Naive B cell (primary cell): ENCODE measurements at regions not wholly inside any gene's neighbourhood (a gene's known extent, or its start where the extent isn't known, plus 50 kb on each side); places are given as distances from the start of the nearest gene placed in this dataset.

ENCODE experiments used
- ATAC-seq, 2 donors: fragments of 150-1000 bp; cut with Tn5 transposase; 2 replicates each; pipeline ENCODE4 v1.10.0; 2021; ENCODE audit warnings: low read depth in 2 of 2, mild to moderate bottlenecking in 2 of 2, moderate library complexity in 2 of 2
- DNase-seq: peaks from one replicate; pipeline ENCODE4 v3.0.0; 2022
- H3K27ac Mint-ChIP-seq, 6 donors: one replicate each; pipeline ENCODE4 v1.8.0; 2020 to 2022; ENCODE audit warnings: mild to moderate bottlenecking in 6 of 6, mixed read lengths in 6 of 6, moderate library complexity in 5 of 6, inconsistent platforms in 2 of 6
- H3K27me3 Mint-ChIP-seq, 3 donors: one replicate each; pipeline ENCODE4 v1.8.0; 2021 to 2022; ENCODE audit warnings: mixed read lengths in 3 of 3, mild to moderate bottlenecking in 1 of 3
- H3K36me3 Mint-ChIP-seq, 2 donors: one replicate each; pipeline ENCODE4 v1.8.0; 2020 to 2022; ENCODE audit warnings: mixed read lengths in 2 of 2, inconsistent platforms in 1 of 2, mild to moderate bottlenecking in 1 of 2
- H3K4me1 Mint-ChIP-seq, 3 donors: one replicate each; pipeline ENCODE4 v1.8.0; 2020 to 2022; ENCODE audit warnings: mixed read lengths in 3 of 3, inconsistent platforms in 1 of 3, mild to moderate bottlenecking in 1 of 3, moderate library complexity in 1 of 3
- H3K4me3 Mint-ChIP-seq, 8 donors: one replicate each; pipeline ENCODE4 v1.8.0; 2020 to 2022; ENCODE audit warnings: mild to moderate bottlenecking in 8 of 8, mixed read lengths in 8 of 8, moderate library complexity in 8 of 8, inconsistent platforms in 2 of 8
- H3K9me3 Mint-ChIP-seq, 7 donors: one replicate each; pipeline ENCODE4 v1.8.0; 2020 to 2022; ENCODE audit warnings: mixed read lengths in 7 of 7, mild to moderate bottlenecking in 5 of 7, inconsistent platforms in 2 of 7, moderate library complexity in 1 of 7

GRCh38 chr16:51359141-51359955, 208.3 kb upstream of the SALL1 start:
- Mint-ChIP-seq H3K27ac (no peak overlapping the region), H3K4me1 (no peaks in the 10 kb centered on the region), H3K4me3 (peak overlapping the region in 1 of 8 donors; percentile 1), H3K9me3 (peaks cover 0 to 6% (median 0%) of the 10 kb centered on the region in 7 donors), H3K36me3 (no peaks in the 10 kb centered on the region), H3K27me3 (peaks cover 0 to 4% (median 0%) of the 10 kb centered on the region in 3 donors)
- no peak for DNase-seq
- no peak for ATAC-seq

GRCh38 chr16:51357839-51358238, 206.8 kb upstream of the SALL1 start:
- Mint-ChIP-seq H3K9me3 (peaks cover 0 to 6% (median 0%) of the 10 kb centered on the region in 7 donors), H3K36me3 (no peaks in the 10 kb centered on the region), H3K4me1 (no peaks in the 10 kb centered on the region), H3K4me3 (no peak overlapping the region), H3K27me3 (peaks cover 0 to 4% (median 0%) of the 10 kb centered on the region in 3 donors), H3K27ac (no peak overlapping the region)
- DNase-seq: no peak
- no peak for ATAC-seq

GRCh38 chr16:51355875-51356274, 204.8 kb upstream of the SALL1 start:
- Mint-ChIP-seq H3K4me1 (no peaks in the 10 kb centered on the region), H3K27ac (no peak overlapping the region), H3K4me3 (no peak overlapping the region), H3K9me3 (peaks cover 0 to 6% (median 0%) of the 10 kb centered on the region in 7 donors), H3K27me3 (no peaks in the 10 kb centered on the region), H3K36me3 (no peaks in the 10 kb centered on the region)
- no peak for ATAC-seq
- no peak for DNase-seq

- Mint-ChIP-seq H3K4me3 (no peak overlapping the region), H3K27me3 (no peaks in the 10 kb centered on the region), H3K27ac (no peak overlapping the region), H3K9me3 (peaks cover 0 to 6% (median 0%) of the 10 kb centered on the region in 7 donors), H3K4me1 (no peaks in the 10 kb centered on the region), H3K36me3 (no peaks in the 10 kb centered on the region)
- no peak for DNase-seq
- no peak for ATAC-seq
Observed at GRCh38 chr16:51355195-51355594, 204.1 kb upstream of the SALL1 start.

- Mint-ChIP-seq H3K27ac (no peak overlapping the region), H3K4me1 (no peaks in the 10 kb centered on the region), H3K9me3 (peaks cover 0 to 6% (median 0%) of the 10 kb centered on the region in 7 donors), H3K4me3 (no peak overlapping the region), H3K36me3 (no peaks in the 10 kb centered on the region), H3K27me3 (no peaks in the 10 kb centered on the region)
- no peak for DNase-seq
- no peak for ATAC-seq
Observed at GRCh38 chr16:51353055-51353454, 202.0 kb upstream of the SALL1 start.

GRCh38 chr16:51349626-51350025, 198.6 kb upstream of the SALL1 start:
- no peak for ATAC-seq
- Mint-ChIP-seq H3K4me3 (no peak overlapping the region), H3K36me3 (no peaks in the 10 kb centered on the region)

GRCh38 chr16:51343411-51343810, 192.3 kb upstream of the SALL1 start:
- DNase-seq: no peak
- H3K4me1 Mint-ChIP-seq: no peaks in the 10 kb centered on the region
- H3K27ac Mint-ChIP-seq: no peak overlapping the region
- no peak for ATAC-seq
- H3K9me3 Mint-ChIP-seq: peaks cover 0 to 7% (median 7%) of the 10 kb centered on the region in 7 donors
- H3K36me3 Mint-ChIP-seq: no peaks in the 10 kb centered on the region
- no peaks in the 10 kb centered on the region for H3K27me3 Mint-ChIP-seq
- H3K4me3 Mint-ChIP-seq: no peak overlapping the region

More at GRCh38 chr16:51349626-51350025, 198.6 kb upstream of the SALL1 start:
- Mint-ChIP-seq H3K27ac (no peak overlapping the region), H3K9me3 (peaks cover 0 to 8% (median 0%) of the 10 kb centered on the region in 7 donors), H3K27me3 (no peaks in the 10 kb centered on the region), H3K4me1 (no peaks in the 10 kb centered on the region)
- no peak for DNase-seq

- DNase-seq (no peak), ATAC-seq (no peak)
- Mint-ChIP-seq H3K4me3 (no peak overlapping the region), H3K9me3 (peaks cover 0 to 21% (median 10%) of the 10 kb centered on the region in 7 donors), H3K27me3 (no peaks in the 10 kb centered on the region), H3K36me3 (no peaks in the 10 kb centered on the region), H3K4me1 (no peaks in the 10 kb centered on the region), H3K27ac (no peak overlapping the region)
Observed at GRCh38 chr16:51341204-51341603, 190.1 kb upstream of the SALL1 start.

GRCh38 chr16:51337662-51338061, 186.6 kb upstream of the SALL1 start:
- DNase-seq (no peak), ATAC-seq (no peak)
- Mint-ChIP-seq H3K9me3 (peaks cover 2 to 23% (median 7%) of the 10 kb centered on the region in 7 donors), H3K4me3 (no peak overlapping the region), H3K4me1 (no peaks in the 10 kb centered on the region), H3K27ac (no peak overlapping the region), H3K27me3 (no peaks in the 10 kb centered on the region), H3K36me3 (no peaks in the 10 kb centered on the region)

GRCh38 chr16:51328733-51329132, 177.7 kb upstream of the SALL1 start:
- H3K36me3 Mint-ChIP-seq: no peaks in the 10 kb centered on the region
- no peaks in the 10 kb centered on the region for H3K4me1 Mint-ChIP-seq
- H3K9me3 Mint-ChIP-seq: peaks cover 3 to 13% (median 5%) of the 10 kb centered on the region in 7 donors
- no peak for DNase-seq
- no peak overlapping the region for H3K4me3 Mint-ChIP-seq
- ATAC-seq: no peak
- H3K27me3 Mint-ChIP-seq: no peaks in the 10 kb centered on the region
- H3K27ac Mint-ChIP-seq: no peak overlapping the region

GRCh38 chr16:51327001-51327400, 175.9 kb upstream of the SALL1 start:
- ATAC-seq: no peak
- Mint-ChIP-seq H3K36me3 (no peaks in the 10 kb centered on the region), H3K4me3 (no peak overlapping the region), H3K9me3 (peaks cover 0 to 9% (median 4%) of the 10 kb centered on the region in 7 donors), H3K4me1 (no peaks in the 10 kb centered on the region), H3K27me3 (no peaks in the 10 kb centered on the region), H3K27ac (no peak overlapping the region)
- no peak for DNase-seq

GRCh38 chr16:51326131-51326856, 175.2 kb upstream of the SALL1 start:
- peaks cover 0 to 8% (median 4%) of the 10 kb centered on the region in 7 donors for H3K9me3 Mint-ChIP-seq
- ATAC-seq: no peak
- H3K27ac Mint-ChIP-seq: peak overlapping the region in 1 of 6 donors; percentile 81
- no peaks in the 10 kb centered on the region for H3K36me3 Mint-ChIP-seq
- H3K27me3 Mint-ChIP-seq: no peaks in the 10 kb centered on the region
- H3K4me1 Mint-ChIP-seq: no peaks in the 10 kb centered on the region
- peak overlapping the region in 1 of 8 donors; percentile 62 for H3K4me3 Mint-ChIP-seq
- DNase-seq: no peak

GRCh38 chr16:51321251-51321650, 170.2 kb upstream of the SALL1 start:
- DNase-seq (no peak), ATAC-seq (no peak)
- Mint-ChIP-seq H3K4me1 (no peaks in the 10 kb centered on the region), H3K27me3 (no peaks in the 10 kb centered on the region), H3K36me3 (no peaks in the 10 kb centered on the region), H3K27ac (peak overlapping the region in 1 of 6 donors; percentile 73), H3K9me3 (peaks cover 0 to 4% (median 0%) of the 10 kb centered on the region in 7 donors), H3K4me3 (no peak overlapping the region)

GRCh38 chr16:51317575-51317974, 166.5 kb upstream of the SALL1 start:
- DNase-seq (no peak), ATAC-seq (no peak)
- Mint-ChIP-seq H3K27me3 (peaks cover 0 to 4% (median 0%) of the 10 kb centered on the region in 3 donors), H3K36me3 (no peaks in the 10 kb centered on the region), H3K4me1 (no peaks in the 10 kb centered on the region), H3K9me3 (peaks cover 0 to 8% (median 1%) of the 10 kb centered on the region in 7 donors), H3K27ac (no peak overlapping the region), H3K4me3 (no peak overlapping the region)
